Heart right ventricle (tissue), 16 donors: ENCODE measurements at regions not wholly inside any gene's neighbourhood (a gene's known extent, or its start where the extent isn't known, plus 50 kb on each side); places are given as distances from the start of the nearest gene placed in this dataset.
A peak's percentile ranks its signal among the peaks of the same experiment; 100 is the strongest.

Experiments used
- ATAC-seq, 8 donors: fragments of 200-7000 bp; cut with Tn5 transposase; one replicate each; pipeline ENCODE4 v1.9.1; 2020; ENCODE audit warnings: mild to moderate bottlenecking in 8 of 8, moderate library complexity in 8 of 8, moderate number of reproducible peaks in 1 of 8
- DNase-seq, 2 donors: peaks; one replicate each; pipeline ENCODE4 v3.0.0-alpha.2; 2020
- H3K27ac ChIP-seq, 10 donors: fragments of 200-600 bp; sonication (generic) in 2 of 10; one replicate each; pipeline versions ENCODE4 v1.5.0 to v1.8.0; 2020 to 2022; ENCODE audit warnings: mild to moderate bottlenecking in 3 of 10
- H3K27me3 ChIP-seq, 7 donors: fragments of 200-600 bp; one replicate each; pipeline ENCODE4 v1.8.0; 2021 to 2022; ENCODE audit warnings: mild to moderate bottlenecking in 2 of 7
- H3K36me3 ChIP-seq, 9 donors: fragments of 200-600 bp; sonication (generic) in 1 of 9; one replicate each; pipeline versions ENCODE4 v1.5.0 to v1.8.0; 2020 to 2022; ENCODE audit warnings: mild to moderate bottlenecking in 2 of 9
- H3K4me1 ChIP-seq, 9 donors: fragments of 200-600 bp; sonication (generic) in 1 of 9; one replicate each; pipeline versions ENCODE4 v1.5.0 to v1.8.0; 2020 to 2022; ENCODE audit warnings: mild to moderate bottlenecking in 4 of 9
- H3K4me3 ChIP-seq, 10 donors: fragments of 200-600 bp; sonication (generic) in 2 of 10; one replicate each; pipeline versions ENCODE4 v1.5.0 to v1.8.0; 2020 to 2022; ENCODE audit warnings: mild to moderate bottlenecking in 7 of 10, moderate library complexity in 2 of 10
- H3K9me3 ChIP-seq, 11 donors: fragments of 200-600 bp in 10 of 11; sonication (generic) in 2 of 11; one replicate each; pipeline versions ENCODE4 v1.5.0 to v1.8.0; 2013 to 2022; ENCODE audit warnings: mild to moderate bottlenecking in 2 of 11, control low read depth in 1 of 11, moderate library complexity in 1 of 11
- CTCF ChIP-seq, 9 donors: fragments of 200-600 bp; sonication (generic) in 2 of 9; IDR thresholded peaks; one replicate each; pipeline versions ENCODE4 v1.5.0 to v1.8.0; 2021 to 2022; ENCODE audit warnings: antibody characterized with exemption in 9 of 9, mild to moderate bottlenecking in 5 of 9, moderate library complexity in 1 of 9
- WGBS, 2 donors: extraction: QIAGEN DNeasy Blood & Tissue Kit; methylation state at CpG; one replicate each; pipeline ENCODE4 v1.1.7; 2013; ENCODE audit warnings: inconsistent platforms in 1 of 2; 5-methylcytosine and 5-hydroxymethylcytosine counted together
- intact Hi-C, 10 donors: fragments of 100-400 bp; cut with DNase I; formaldehyde crosslinking; loops; one replicate each; pipeline versions ENCODE4 v1.11.1 to v1.14.2; 2022
- donor health status: Arrhythmogenic right ventricular cardiomyopathy.
- donor health status: ischemic (EF 13 %, LVEDD 7.1; RV severe dilation, severe dysfunction).
- donor health status: healthy with polysubstance abuse.
- donor health status: DM: no; HTN: yes; CAD: no.
- donor health status: DM: no; HTN: no; CAD: no.
- donor health status: ischemic (EF 25% LVEDD 6.9; RV normal size, moderate dysfunction).
- donor health status: ischemic (EF 25% LVEDD 5.7; RV mildly dilated, moderate dysfunction).
- donor health status: healthy.
- donor health status: DM: yes; HTN: yes; CAD: no.
- donor health status: Ischemic cardiomyopathy.
- donor health status: ischemic (EF 35%, LVEDD 5.7; RV mildly dilated, moderate dysfunction).
- donor health status: nonischemic (EF 11% LVEDD 7.7; RV severe dilation, severe dysfunction).
- donor health status: DM: yes; HTN: yes; CAD: no.
- donor health status: PGD.
- donor health status: ischemic (EF 29% LVEDD 5.4; RV normal size, mild dysfunction).
- donor health status: nonischemic (EF 23%, LVEDD 6.1; RV moderate dilation, normal function).

- no peak for ATAC-seq
Observed at GRCh38 chr1:59159557-59160203, 137.2 kb upstream of the FGGY start.

GRCh38 chr1:59161136-59161535 is 135.8 kb upstream of the FGGY start:
- Histone ChIP-seq H3K4me3 (no peak overlapping the region), H3K4me1 (peaks cover 5 to 21% (median 12%) of the 10 kb centered on the region in 9 donors), H3K27ac (no peak overlapping the region), H3K27me3 (no peaks in the 10 kb centered on the region), H3K9me3 (peaks cover 0 to 15% (median 10%) of the 10 kb centered on the region in 11 donors), H3K36me3 (no peaks in the 10 kb centered on the region)
- no peak for DNase-seq
- no peak for ATAC-seq
- TF ChIP-seq CTCF (IDR thresholded peaks at IDR 0.05): no peak
- intact Hi-C loops: no loop called here

More at GRCh38 chr1:59159557-59160203, 137.2 kb upstream of the FGGY start:
- Histone ChIP-seq H3K27me3 (no peaks in the 10 kb centered on the region), H3K9me3 (peaks cover 0 to 15% (median 10%) of the 10 kb centered on the region in 11 donors), H3K27ac (no peak overlapping the region), H3K36me3 (no peaks in the 10 kb centered on the region), H3K4me1 (peaks cover 5 to 27% (median 18%) of the 10 kb centered on the region in 9 donors), H3K4me3 (no peak overlapping the region)
- no peak for DNase-seq
- intact Hi-C loops: loop anchor here in 3 of 10 donors (5.0 to 10.0 kb wide), 4 partner anchors 43 to 535 kb away; partner anchors contain the start of gene FGGY (in 1 of the 3)
- WGBS, 2 donors: 44 to 65% methylated on average over 3 of the region's 3 CpGs
- no peak for TF ChIP-seq CTCF (IDR thresholded peaks at IDR 0.05)

GRCh38 chr1:59162665-59163064 is 134.2 kb upstream of the FGGY start:
- 79 to 81% methylated on average over 1 of the region's 1 CpG for WGBS, 2 donors
- ATAC-seq: no peak
- H3K27ac ChIP-seq: no peak overlapping the region
- DNase-seq: no peak
- peaks cover 0 to 9% (median 0%) of the 10 kb centered on the region in 9 donors for H3K4me1 ChIP-seq
- intact Hi-C loops: no loop called here
- H3K4me3 ChIP-seq: no peak overlapping the region
- TF ChIP-seq CTCF (IDR thresholded peaks at IDR 0.05): no peak
- H3K27me3 ChIP-seq: no peaks in the 10 kb centered on the region
- peaks cover 0 to 15% (median 10%) of the 10 kb centered on the region in 11 donors for H3K9me3 ChIP-seq
- H3K36me3 ChIP-seq: no peaks in the 10 kb centered on the region

GRCh38 chr1:59163268-59164092 is 133.4 kb upstream of the FGGY start:
- WGBS, 2 donors: 54 to 66% methylated on average over 6 of the region's 6 CpGs
- Histone ChIP-seq H3K36me3 (no peaks in the 10 kb centered on the region), H3K9me3 (peaks cover 0 to 11% (median 6%) of the 10 kb centered on the region in 11 donors), H3K4me3 (no peak overlapping the region), H3K27ac (peak overlapping the region in 1 of 10 donors; percentile 19), H3K27me3 (no peaks in the 10 kb centered on the region), H3K4me1 (peaks cover 0 to 9% (median 0%) of the 10 kb centered on the region in 9 donors)
- intact Hi-C loops: no loop called here
- DNase-seq (no peak), ATAC-seq (peak in 7 of 8 donors; percentile 55 to 79 (median 62))
- no peak for TF ChIP-seq CTCF (IDR thresholded peaks at IDR 0.05)
